AG04450 (cell line): ENCODE measurements at regions not wholly inside any gene's neighbourhood (a gene's known extent, or its start where the extent isn't known, plus 50 kb on each side); places are given as distances from the start of the nearest gene placed in this dataset.

Experiments
- CTCF ChIA-PET: fragments of 300-600, 350-600 bp; formaldehyde crosslinking; extraction: SDS; loops from one replicate; lab custom pipeline; 2022; ENCODE audit warnings: antibody characterized with exemption, inconsistent platforms; lab: Charles Lee
- POLR2A ChIA-PET: fragments of 350-600 bp; formaldehyde crosslinking; extraction: SDS; loops from one replicate; lab custom pipeline; 2021; ENCODE audit warnings: antibody characterized with exemption, inconsistent platforms; lab: Yijun Ruan, JAX
- DNase-seq: peaks from one replicate; pipeline ENCODE4 v3.0.0-alpha.2; 2011; ENCODE audit warnings: low read depth, low spot score
- H3K27ac ChIP-seq: one replicate; pipeline ENCODE4 v1.5.1; 2012; ENCODE audit warnings: low read depth, low read length, control low read depth
- H3K27me3 ChIP-seq: one replicate; pipeline ENCODE4 v1.6.0; 2012; ENCODE audit warnings: low read length; ENCODE audit not compliant: control insufficient read depth, insufficient read depth
- H3K4me3 ChIP-seq: 2 replicates; pipeline ENCODE4 v1.5.1; 2011; ENCODE audit warnings: mild to moderate bottlenecking, low read depth, low read length, control low read depth
- H3K9me3 ChIP-seq: 2 replicates; pipeline ENCODE4 v1.5.1; 2012; ENCODE audit warnings: low read length; ENCODE audit not compliant: control insufficient read depth, insufficient read depth
- TF ChIP-seq, protein P1 (sequence below): IDR thresholded peaks from 2 replicates; pipeline ENCODE4 v1.5.1; 2011; ENCODE audit warnings: low read depth, low read length, control low read depth, inconsistent platforms

GRCh38 chr16:85554114-85554888 lies 58.8 kb upstream of the GSE1 start:
- TF ChIP-seq, protein P1, sequence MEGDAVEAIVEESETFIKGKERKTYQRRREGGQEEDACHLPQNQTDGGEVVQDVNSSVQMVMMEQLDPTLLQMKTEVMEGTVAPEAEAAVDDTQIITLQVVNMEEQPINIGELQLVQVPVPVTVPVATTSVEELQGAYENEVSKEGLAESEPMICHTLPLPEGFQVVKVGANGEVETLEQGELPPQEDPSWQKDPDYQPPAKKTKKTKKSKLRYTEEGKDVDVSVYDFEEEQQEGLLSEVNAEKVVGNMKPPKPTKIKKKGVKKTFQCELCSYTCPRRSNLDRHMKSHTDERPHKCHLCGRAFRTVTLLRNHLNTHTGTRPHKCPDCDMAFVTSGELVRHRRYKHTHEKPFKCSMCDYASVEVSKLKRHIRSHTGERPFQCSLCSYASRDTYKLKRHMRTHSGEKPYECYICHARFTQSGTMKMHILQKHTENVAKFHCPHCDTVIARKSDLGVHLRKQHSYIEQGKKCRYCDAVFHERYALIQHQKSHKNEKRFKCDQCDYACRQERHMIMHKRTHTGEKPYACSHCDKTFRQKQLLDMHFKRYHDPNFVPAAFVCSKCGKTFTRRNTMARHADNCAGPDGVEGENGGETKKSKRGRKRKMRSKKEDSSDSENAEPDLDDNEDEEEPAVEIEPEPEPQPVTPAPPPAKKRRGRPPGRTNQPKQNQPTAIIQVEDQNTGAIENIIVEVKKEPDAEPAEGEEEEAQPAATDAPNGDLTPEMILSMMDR, result no peak
- Histone ChIP-seq H3K9me3 (no peaks in the 10 kb centered on the region), H3K27ac (peak overlapping the region; percentile 82), H3K4me3 (peak overlapping the region; percentile 75), H3K27me3 (no peaks in the 10 kb centered on the region)
- ChIA-PET POLR2A (interaction anchor here (0.9 to 1.0 kb wide), 2 partner anchors 20 to 30 kb away, joined by 3 to 4 read pairs; no protein-coding TSS in a partner anchor), CTCF (interaction anchor here (0.6 to 3.1 kb wide), 2 partner anchors 52 to 56 kb away, joined by 3 to 14 read pairs; no protein-coding TSS in a partner anchor)
- DNase-seq, result no peak

DNA sequence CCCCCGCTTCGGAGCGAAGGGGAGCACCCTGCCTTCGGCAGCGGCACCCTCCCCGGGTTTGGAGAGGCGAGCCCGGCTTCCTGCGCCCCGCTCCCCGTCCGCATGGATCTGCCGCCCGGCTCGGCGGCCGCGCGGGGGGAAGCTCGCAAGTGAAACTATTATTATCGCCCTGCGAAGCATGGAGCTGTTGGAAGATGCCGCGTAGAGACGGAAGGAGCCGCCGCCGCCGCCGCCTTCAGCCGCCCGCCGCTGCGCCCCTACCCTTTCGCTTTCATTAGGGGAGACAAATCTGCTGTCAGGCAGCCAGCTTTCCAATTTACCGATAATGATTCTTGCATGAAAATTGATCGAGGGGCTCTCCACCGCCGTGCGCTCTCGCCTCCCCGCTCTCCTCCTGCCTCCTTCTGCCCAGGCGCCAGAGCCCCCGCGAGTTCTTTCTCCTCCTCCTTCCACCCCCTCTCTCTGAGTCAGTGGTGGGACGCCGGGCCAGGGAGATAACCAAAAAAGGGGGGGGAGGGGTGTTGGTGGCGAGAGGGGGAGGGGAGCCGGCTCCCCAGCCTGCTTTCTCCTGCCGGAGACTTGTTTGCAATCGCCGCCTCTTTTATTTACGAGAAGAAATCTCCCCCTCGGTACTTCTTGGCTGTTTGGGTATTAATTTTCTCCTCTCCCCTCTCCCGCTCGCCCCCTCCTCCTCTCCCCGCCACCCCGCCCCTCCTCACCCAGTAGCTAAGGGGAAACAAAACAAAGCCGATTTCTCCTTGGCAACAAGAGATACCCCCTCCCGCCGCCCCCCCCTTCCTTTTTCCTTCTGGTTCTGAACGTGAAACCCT lies 58.0 kb upstream of the GSE1 start:
- POLR2A ChIA-PET, result interaction anchor here (0.6 to 1.2 kb wide), 5 partner anchors 15 to 164 kb away, joined by 3 to 5 read pairs (median 4); no protein-coding TSS in a partner anchor
- Histone ChIP-seq H3K27ac (peak overlapping the region; percentile 65), H3K9me3 (no peaks in the 10 kb centered on the region), H3K27me3 (no peaks in the 10 kb centered on the region), H3K4me3 (peak overlapping the region; percentile 75)
- TF ChIP-seq, protein P1, result no peak
- no peak for DNase-seq
- CTCF ChIA-PET, result interaction anchor here (3.1 kb wide), 1 partner anchor 55 kb away, joined by 14 read pairs; no protein-coding TSS in a partner anchor

DNA sequence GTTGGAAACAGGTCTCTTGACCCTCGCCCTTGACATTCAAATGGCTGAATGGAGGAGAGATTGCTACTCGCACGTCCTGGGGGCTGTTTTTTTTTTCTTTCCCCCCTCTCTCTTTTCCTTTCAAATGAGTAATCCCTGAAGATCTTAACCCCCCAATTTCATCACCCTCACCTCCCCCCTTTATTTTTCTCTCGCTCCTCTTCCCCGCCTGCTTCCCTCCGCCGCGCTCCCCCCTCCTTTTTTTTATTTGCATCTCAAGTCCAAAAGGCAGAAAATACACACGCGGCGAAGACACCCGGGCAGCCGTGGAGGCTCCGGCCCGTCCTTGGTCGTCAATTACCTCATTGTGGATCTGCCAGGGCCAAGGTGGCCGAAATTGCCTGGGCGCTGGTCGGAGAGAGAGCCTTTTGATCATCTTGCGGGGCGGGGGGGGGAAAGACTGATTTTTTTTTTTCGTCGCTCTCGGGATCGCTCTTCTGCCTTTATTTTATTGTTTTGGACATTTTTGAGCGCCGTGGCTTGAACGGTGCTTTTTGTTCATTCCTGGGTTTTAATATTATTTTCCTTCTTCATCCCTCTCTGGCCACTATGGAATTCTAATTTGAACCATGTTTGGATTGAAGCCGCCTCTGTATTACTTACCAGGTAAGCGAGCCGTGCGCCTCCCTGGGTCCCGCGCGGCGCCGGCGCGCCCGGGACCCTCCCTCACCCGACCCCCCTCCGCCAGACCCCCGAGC lies 57.2 kb upstream of the GSE1 start:
- H3K27me3 ChIP-seq, result no peaks in the 10 kb centered on the region
- H3K27ac ChIP-seq, result peak overlapping the region; percentile 61
- DNase-seq, result no peak
- ChIA-PET POLR2A (interaction anchor here (0.6 to 1.2 kb wide), 4 partner anchors 16 to 165 kb away, joined by 3 to 8 read pairs (median 4); no protein-coding TSS in a partner anchor), CTCF (interaction anchor here (3.1 kb wide), 1 partner anchor 54 kb away, joined by 14 read pairs; no protein-coding TSS in a partner anchor)
- H3K9me3 ChIP-seq, result no peaks in the 10 kb centered on the region
- H3K4me3 ChIP-seq, result peak overlapping the region; percentile 75
- TF ChIP-seq, protein P1, result no peak

DNA sequence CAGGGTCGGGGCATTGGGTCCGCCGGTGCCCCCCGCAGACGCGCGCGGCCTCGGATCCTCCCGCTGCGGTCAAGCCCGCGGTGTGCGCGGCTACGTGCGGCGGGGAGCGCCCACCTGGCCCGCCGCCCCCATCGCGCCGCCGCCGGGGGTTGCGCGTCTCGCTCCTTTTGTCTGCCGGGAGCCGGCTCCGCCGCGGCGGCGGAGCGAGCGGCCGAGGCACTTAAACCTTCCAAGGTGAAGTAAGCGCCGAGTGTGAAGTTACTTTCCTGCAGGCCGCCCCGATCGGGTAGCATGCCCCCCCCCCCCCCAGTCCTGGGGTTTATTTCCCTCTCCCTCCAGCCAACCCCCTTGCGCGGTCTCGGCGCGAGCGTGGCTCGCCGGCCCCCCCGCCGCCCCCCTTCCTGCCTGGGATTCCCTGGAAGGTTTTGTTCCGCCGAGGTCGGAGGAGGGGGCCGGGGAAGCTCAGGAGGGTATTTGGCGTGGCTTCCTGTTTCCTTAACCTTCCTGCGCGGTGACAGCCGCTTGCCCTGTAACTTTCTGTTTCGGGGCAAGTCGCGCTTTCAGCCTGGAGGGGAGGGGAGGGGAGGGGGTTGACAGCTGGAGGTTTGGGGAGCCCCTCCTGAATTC lies 56.6 kb upstream of the GSE1 start:
- ChIA-PET CTCF (interaction anchor here (0.6 to 1.5 kb wide), 6 partner anchors 33 to 186 kb away, joined by 3 to 4 read pairs (median 4); no protein-coding TSS in a partner anchor), POLR2A (interaction anchor here (0.6 to 1.2 kb wide), 4 partner anchors 14 to 142 kb away, joined by 4 to 8 read pairs (median 4); no protein-coding TSS in a partner anchor)
- no peak for DNase-seq
- TF ChIP-seq, protein P1, result no peak
- Histone ChIP-seq H3K27ac (peak overlapping the region; percentile 61), H3K9me3 (no peaks in the 10 kb centered on the region), H3K27me3 (no peaks in the 10 kb centered on the region), H3K4me3 (peak overlapping the region; percentile 75)
